Skin of body (tissue), 1 donor: ENCODE measurements at regions not wholly inside any gene's neighbourhood (a gene's known extent, or its start where the extent isn't known, plus 50 kb on each side); places are given as distances from the start of the nearest gene placed in this dataset.

Experiments
- DNase-seq: peaks from one replicate; lab custom pipeline; 2025; lab: John Stamatoyannopoulos, UW

GRCh38 chr15:27671819-27672437 lies 427.2 kb downstream of the OCA2 start:
- DNase-seq = no peak

GRCh38 chr15:27670486-27671209 lies 428.5 kb downstream of the OCA2 start:
- no peak for DNase-seq

- no peak for DNase-seq
These were observed 429.5 kb downstream of the OCA2 start for GRCh38 chr15:27669641-27670040.

GRCh38 chr15:27668471-27669220 lies 430.5 kb downstream of the OCA2 start:
- DNase-seq = no peak

GRCh38 chr15:27665002-27665401 lies 434.1 kb downstream of the OCA2 start:
- no peak for DNase-seq

- DNase-seq = peak; percentile 1
These were observed 436.2 kb downstream of the OCA2 start for GRCh38 chr15:27662892-27663291.

GRCh38 chr15:27660676-27661075 lies 438.4 kb downstream of the OCA2 start:
- no peak for DNase-seq

- DNase-seq = no peak
These were observed 442.7 kb downstream of the OCA2 start for GRCh38 chr15:27656296-27656987.

GRCh38 chr15:27655056-27655455 lies 444.1 kb downstream of the OCA2 start:
- no peak for DNase-seq

GRCh38 chr15:27650244-27650643 lies 448.9 kb downstream of the OCA2 start:
- no peak for DNase-seq

GRCh38 chr15:27648359-27648758 lies 450.8 kb downstream of the OCA2 start:
- peak; percentile 11 for DNase-seq

GRCh38 chr15:27646531-27646930 lies 452.6 kb downstream of the OCA2 start:
- DNase-seq = no peak

- no peak for DNase-seq
These were observed 453.4 kb downstream of the OCA2 start for GRCh38 chr15:27645672-27646071.

- no peak for DNase-seq
These were observed 456.1 kb downstream of the OCA2 start for GRCh38 chr15:27642981-27643380.

- DNase-seq = no peak
These were observed 459.5 kb downstream of the OCA2 start for GRCh38 chr15:27639595-27639994.

- no peak for DNase-seq
These were observed 460.2 kb downstream of the OCA2 start for GRCh38 chr15:27638958-27639357.

- DNase-seq = no peak
These were observed 463.2 kb downstream of the OCA2 start for GRCh38 chr15:27635916-27636315.

GRCh38 chr15:27628486-27628885 lies 470.6 kb downstream of the OCA2 start:
- no peak for DNase-seq

GRCh38 chr15:27627623-27628022 lies 471.5 kb downstream of the OCA2 start:
- no peak for DNase-seq

- no peak for DNase-seq
These were observed 475.4 kb downstream of the OCA2 start for GRCh38 chr15:27623560-27624305.

GRCh38 chr15:27623149-27623548 lies 476.0 kb downstream of the OCA2 start:
- DNase-seq = no peak
